WERI-Rb-1 (cell line): ENCODE measurements at regions not wholly inside any gene's neighbourhood (a gene's known extent, or its start where the extent isn't known, plus 50 kb on each side); places are given as distances from the start of the nearest gene placed in this dataset.

ENCODE experiments used
- DNase-seq: peaks from one replicate; pipeline ENCODE4 v3.0.0-alpha.2; 2020
- H3K27ac ChIP-seq: fragments of 250-450 bp; sonication (Bioruptor Pico); 2 replicates; pipeline ENCODE4 v1.5.1; 2020; ENCODE audit warnings: mild to moderate bottlenecking, moderate library complexity
- H3K27me3 ChIP-seq: fragments of 250-450 bp; sonication (Bioruptor Pico); 2 replicates; pipeline ENCODE4 v1.5.1; 2021; ENCODE audit warnings: mild to moderate bottlenecking, low read depth, moderate library complexity; ENCODE audit not compliant: insufficient read depth, severe bottlenecking
- H3K36me3 ChIP-seq: fragments of 250-450 bp; sonication (Bioruptor Pico); 2 replicates; pipeline ENCODE4 v1.5.1; 2020; ENCODE audit warnings: mild to moderate bottlenecking, moderate library complexity
- H3K4me3 ChIP-seq: 2 replicates; pipeline ENCODE4 v1.5.1; 2011; ENCODE audit warnings: low read depth, mild to moderate bottlenecking, control low read depth, low read length
- H3K9me3 ChIP-seq: fragments of 250-450 bp; sonication (Bioruptor Pico); 2 replicates; pipeline ENCODE4 v1.5.1; 2021; ENCODE audit warnings: mild to moderate bottlenecking, moderate library complexity; ENCODE audit not compliant: severe bottlenecking
- CTCF ChIP-seq: IDR thresholded peaks from 2 replicates; pipeline ENCODE4 v1.5.1; 2011; ENCODE audit warnings: low read depth, mild to moderate bottlenecking, control low read depth, inconsistent platforms, low read length

- H3K4me3 ChIP-seq: no peak overlapping the region
- DNase-seq: no peak
- H3K36me3 ChIP-seq: no peaks in the 10 kb centered on the region
- H3K27me3 ChIP-seq: peaks cover 70% of the 10 kb centered on the region
- no peak overlapping the region for H3K27ac ChIP-seq
- TF ChIP-seq CTCF: no peak
- no peaks in the 10 kb centered on the region for H3K9me3 ChIP-seq
Measured at GRCh38 chr2:19744456-19745199, 157.2 kb downstream of the TTC32 start.

GRCh38 chr2:19743641-19744040 is 158.1 kb downstream of the TTC32 start:
- TF ChIP-seq CTCF: no peak

GRCh38 chr2:19742872-19743271 is 158.9 kb downstream of the TTC32 start:
- Histone ChIP-seq H3K36me3 (no peaks in the 10 kb centered on the region), H3K9me3 (no peaks in the 10 kb centered on the region), H3K27me3 (peaks cover 75% of the 10 kb centered on the region), H3K4me3 (no peak overlapping the region), H3K27ac (no peak overlapping the region)
- no peak for DNase-seq
- TF ChIP-seq CTCF: no peak

More at GRCh38 chr2:19743641-19744040, 158.1 kb downstream of the TTC32 start:
- Histone ChIP-seq H3K27me3 (peaks cover 74% of the 10 kb centered on the region), H3K27ac (no peak overlapping the region), H3K36me3 (no peaks in the 10 kb centered on the region), H3K4me3 (no peak overlapping the region), H3K9me3 (no peaks in the 10 kb centered on the region)
- DNase-seq: no peak

- no peak for DNase-seq
- no peak overlapping the region for H3K27ac ChIP-seq
Measured at GRCh38 chr2:19739256-19739655, 162.5 kb downstream of the TTC32 start.

GRCh38 chr2:19738707-19739106 is 163.1 kb downstream of the TTC32 start:
- Histone ChIP-seq H3K9me3 (no peaks in the 10 kb centered on the region), H3K4me3 (no peak overlapping the region), H3K27ac (no peak overlapping the region), H3K36me3 (no peaks in the 10 kb centered on the region), H3K27me3 (peaks cover 79% of the 10 kb centered on the region)
- no peak for TF ChIP-seq CTCF
- no peak for DNase-seq

More at GRCh38 chr2:19739256-19739655, 162.5 kb downstream of the TTC32 start:
- Histone ChIP-seq H3K36me3 (no peaks in the 10 kb centered on the region), H3K4me3 (no peak overlapping the region), H3K27me3 (peaks cover 78% of the 10 kb centered on the region), H3K9me3 (no peaks in the 10 kb centered on the region)
- TF ChIP-seq CTCF: no peak
